Neural progenitor cell (in vitro differentiated cells): ENCODE measurements at regions not wholly inside any gene's neighbourhood (a gene's known extent, or its start where the extent isn't known, plus 50 kb on each side); places are given as distances from the start of the nearest gene placed in this dataset.

Experiments
- EZH2 ChIP-seq: fragments of 200-600 bp; sonication (generic); IDR thresholded peaks from 2 replicates; pipeline ENCODE4 v1.6.1; 2017; ENCODE audit warnings: antibody characterized with exemption, mild to moderate bottlenecking, moderate library complexity
- TF ChIP-seq, protein P1 (sequence below): fragments of 200-600 bp; sonication (generic); IDR thresholded peaks from 2 replicates; pipeline ENCODE4 v1.5.1; 2017; ENCODE audit warnings: antibody characterized with exemption, mild to moderate bottlenecking

- TF ChIP-seq, protein P1, sequence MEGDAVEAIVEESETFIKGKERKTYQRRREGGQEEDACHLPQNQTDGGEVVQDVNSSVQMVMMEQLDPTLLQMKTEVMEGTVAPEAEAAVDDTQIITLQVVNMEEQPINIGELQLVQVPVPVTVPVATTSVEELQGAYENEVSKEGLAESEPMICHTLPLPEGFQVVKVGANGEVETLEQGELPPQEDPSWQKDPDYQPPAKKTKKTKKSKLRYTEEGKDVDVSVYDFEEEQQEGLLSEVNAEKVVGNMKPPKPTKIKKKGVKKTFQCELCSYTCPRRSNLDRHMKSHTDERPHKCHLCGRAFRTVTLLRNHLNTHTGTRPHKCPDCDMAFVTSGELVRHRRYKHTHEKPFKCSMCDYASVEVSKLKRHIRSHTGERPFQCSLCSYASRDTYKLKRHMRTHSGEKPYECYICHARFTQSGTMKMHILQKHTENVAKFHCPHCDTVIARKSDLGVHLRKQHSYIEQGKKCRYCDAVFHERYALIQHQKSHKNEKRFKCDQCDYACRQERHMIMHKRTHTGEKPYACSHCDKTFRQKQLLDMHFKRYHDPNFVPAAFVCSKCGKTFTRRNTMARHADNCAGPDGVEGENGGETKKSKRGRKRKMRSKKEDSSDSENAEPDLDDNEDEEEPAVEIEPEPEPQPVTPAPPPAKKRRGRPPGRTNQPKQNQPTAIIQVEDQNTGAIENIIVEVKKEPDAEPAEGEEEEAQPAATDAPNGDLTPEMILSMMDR, result no peak
- no peak for TF ChIP-seq EZH2
These were observed 204.2 kb upstream of the IGF1R start for GRCh38 chr15:98444138-98444537.
